C4-2B (cell line): ENCODE measurements at regions not wholly inside any gene's neighbourhood (a gene's known extent, or its start where the extent isn't known, plus 50 kb on each side); places are given as distances from the start of the nearest gene placed in this dataset.

Experiments
- CTCF ChIP-seq: fragments of 450-650 bp; conservative IDR thresholded peaks from 2 replicates; pipeline ENCODE4 v1.5.1; 2017; ENCODE audit warnings: mild to moderate bottlenecking
- ZFX ChIP-seq: fragments of 450-650 bp; IDR thresholded peaks from 2 replicates; pipeline ENCODE4 v1.6.1; 2017

- no peak for TF ChIP-seq CTCF
- no peak for TF ChIP-seq ZFX
These were observed 966.3 kb upstream of the POU3F3 start for GRCh38 chr2:103887625-103888024.
